ENCODE measurements at regions not wholly inside any gene's neighbourhood (a gene's known extent, or its start where the extent isn't known, plus 50 kb on each side); places are given as distances from the start of the nearest gene placed in this dataset.

DNA sequence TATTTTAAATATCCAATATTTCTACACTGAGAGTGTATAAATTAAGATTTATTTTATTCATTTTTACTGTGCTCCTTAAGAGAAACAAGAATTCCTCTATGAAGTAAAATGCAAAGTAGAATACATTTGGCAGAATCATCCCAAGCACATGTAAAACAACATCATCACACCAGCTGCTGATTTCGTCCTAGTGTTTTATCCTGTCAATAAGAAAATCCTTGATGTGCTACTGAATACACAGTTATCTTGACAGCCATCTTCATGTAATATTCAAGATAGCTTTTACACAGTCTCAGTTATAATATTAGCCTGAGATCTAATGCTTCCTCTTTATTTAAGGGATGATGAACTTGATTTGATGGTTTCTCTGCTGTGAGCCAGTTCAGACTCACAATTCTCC lies 282.4 kb downstream of the MZT1 start:
- ChIA-PET RAD21 (ENCODE audit: unreplicated experiment) (no interaction called here), CTCF (interaction anchor here (0.6 kb wide), 1 partner anchor 9 kb away, joined by 3 read pairs; no protein-coding TSS in a partner anchor), SMC1A (ENCODE audit: uncharacterized antibody, unreplicated experiment) (no interaction called here), POLR2A (no interaction called here)
- Histone ChIP-seq H3K27ac (ENCODE audit: control insufficient read depth, insufficient read depth) (no peak overlapping the region), H3K4me3 (no peak overlapping the region), H3K4me1 (ENCODE audit: control insufficient read depth, insufficient read depth, low read length) (no peaks in the 10 kb centered on the region), H3K9ac (ENCODE audit: control insufficient read depth, insufficient read depth, low read length) (no peak overlapping the region), H3K9me3 (replicated peaks; ENCODE audit: control insufficient read depth, insufficient read depth, low read length) (no peaks in the 10 kb centered on the region; the same call in 2 of the 3 replicates), H3K36me3 (ENCODE audit: control insufficient read depth in 2 of 2, insufficient read depth in 2 of 2, low read length in 1 of 2) (no peaks in the 10 kb centered on the region), H4K20me1 (ENCODE audit: control insufficient read depth, insufficient read depth) (no peaks in the 10 kb centered on the region), H3K4me2 (ENCODE audit: control insufficient read depth, insufficient read depth) (no peak overlapping the region), H2AFZ (ENCODE audit: control insufficient read depth, low read depth, low read length) (no peak overlapping the region), H3K27me3 (replicated peaks in 1 of 2; ENCODE audit: control insufficient read depth in 2 of 2, insufficient read depth in 2 of 2, low read length in 1 of 2) (no peaks in the 10 kb centered on the region), H3K79me2 (ENCODE audit: control insufficient read depth, insufficient read depth, low read length) (no peaks in the 10 kb centered on the region)
- in situ Hi-C loops (cut with MboI) = no loop called here
- no peak for DNase-seq (ENCODE audit: low read depth, low spot score)
- intact Hi-C loops (cut with micrococcal nuclease; ENCODE audit: unreplicated experiment) = no loop called here
- WGBS (ENCODE audit: insufficient coverage, insufficient replicate concordance, low lambda C conversion rate, missing lambda C conversion rate) = 4% methylated on average over 1 of the region's 1 CpG
- ATAC-seq = no peak
- TF ChIP-seq JUND (IDR thresholded peaks at IDR 0.05; ENCODE audit: low read depth, low read length) = no peak
- no peak for TF ChIP-seq WRNIP1 (IDR thresholded peaks at IDR 0.05; ENCODE audit: borderline replicate concordance, low read depth, low read length)
- no peak for TF ChIP-seq CHD4 (IDR thresholded peaks at IDR 0.05)
- no peak for TF ChIP-seq TARDBP (IDR thresholded peaks at IDR 0.05; ENCODE audit: borderline replicate concordance)
- TF ChIP-seq BMI1 (IDR thresholded peaks at IDR 0.05; ENCODE audit: borderline replicate concordance) = no peak
- TF ChIP-seq KLF5 (IDR thresholded peaks at IDR 0.05; ENCODE audit: partially characterized antibody) = no peak
- TF ChIP-seq, protein P1, sequence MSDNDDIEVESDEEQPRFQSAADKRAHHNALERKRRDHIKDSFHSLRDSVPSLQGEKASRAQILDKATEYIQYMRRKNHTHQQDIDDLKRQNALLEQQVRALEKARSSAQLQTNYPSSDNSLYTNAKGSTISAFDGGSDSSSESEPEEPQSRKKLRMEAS (IDR thresholded peaks at IDR 0.05; ENCODE audit: low read depth, low read length) = no peak
- no peak for TF ChIP-seq FOXM1 (IDR thresholded peaks at IDR 0.05; ENCODE audit: low read depth, low read length)
- TF ChIP-seq, protein P2, sequence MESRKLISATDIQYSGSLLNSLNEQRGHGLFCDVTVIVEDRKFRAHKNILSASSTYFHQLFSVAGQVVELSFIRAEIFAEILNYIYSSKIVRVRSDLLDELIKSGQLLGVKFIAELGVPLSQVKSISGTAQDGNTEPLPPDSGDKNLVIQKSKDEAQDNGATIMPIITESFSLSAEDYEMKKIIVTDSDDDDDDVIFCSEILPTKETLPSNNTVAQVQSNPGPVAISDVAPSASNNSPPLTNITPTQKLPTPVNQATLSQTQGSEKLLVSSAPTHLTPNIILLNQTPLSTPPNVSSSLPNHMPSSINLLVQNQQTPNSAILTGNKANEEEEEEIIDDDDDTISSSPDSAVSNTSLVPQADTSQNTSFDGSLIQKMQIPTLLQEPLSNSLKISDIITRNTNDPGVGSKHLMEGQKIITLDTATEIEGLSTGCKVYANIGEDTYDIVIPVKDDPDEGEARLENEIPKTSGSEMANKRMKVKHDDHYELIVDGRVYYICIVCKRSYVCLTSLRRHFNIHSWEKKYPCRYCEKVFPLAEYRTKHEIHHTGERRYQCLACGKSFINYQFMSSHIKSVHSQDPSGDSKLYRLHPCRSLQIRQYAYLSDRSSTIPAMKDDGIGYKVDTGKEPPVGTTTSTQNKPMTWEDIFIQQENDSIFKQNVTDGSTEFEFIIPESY (IDR thresholded peaks at IDR 0.05) = no peak
- no peak for TF ChIP-seq RB1 (IDR thresholded peaks at IDR 0.05; ENCODE audit: borderline replicate concordance)
- FAIRE-seq = no peak
- BruUV-seq (replicated peaks) = no TSS peak
